HepG2 (cell line): ENCODE measurements at regions not wholly inside any gene's neighbourhood (a gene's known extent, or its start where the extent isn't known, plus 50 kb on each side); places are given as distances from the start of the nearest gene placed in this dataset.

Source experiments
- ATAC-seq: fragments of 200-7000 bp; cut with Tn5 transposase; 3 replicates; pipeline ENCODE4 v1.9.1; 2020; ENCODE audit warnings: mild to moderate bottlenecking, moderate library complexity
- BruUV-seq: library from RNA; stranded (reverse); fragments of 400-500 nt; replicated peaks from 2 replicates; lab custom pipeline; 2021; lab: Mats Ljungman, UMichigan
- CTCF ChIA-PET: fragments of 300-600 bp; formaldehyde crosslinking; extraction: SDS; loops from one replicate; lab custom pipeline; 2021; ENCODE audit warnings: low total read pairs, inconsistent platforms, low intra/inter-chr PET ratio; lab: Yijun Ruan, JAX
- POLR2A ChIA-PET: fragments of 350-600 bp; sonication (Branson Sonifier 250); formaldehyde crosslinking; loops from one replicate; lab custom pipeline; 2020; ENCODE audit warnings: antibody characterized with exemption, inconsistent platforms; lab: Yijun Ruan, JAX
- DNase-seq: peaks from one replicate; pipeline ENCODE4 v3.0.0-alpha.2; 2015; ENCODE audit warnings: low spot score
- FAIRE-seq: peaks from 3 replicates; lab custom pipeline; 2011; peaks lifted over from hg19 to GRCh38; lab: Jason Lieb, UNC
- H2AFZ ChIP-seq: one replicate; pipeline ENCODE4 v1.6.1; 2011; ENCODE audit warnings: low read length, inconsistent platforms
- H3K27ac ChIP-seq: fragments of 300-600 bp; 3 replicates; pipeline ENCODE4 v1.8.0; 2011; ENCODE audit warnings: mixed run types, mild to moderate bottlenecking, mixed read lengths, low read length, inconsistent platforms; ENCODE audit not compliant: insufficient read depth; ENCODE audit errors: extremely low read length
- H3K27me3 ChIP-seq, 2 experiments: fragments of 200-600 bp in 1 of 2; 2 replicates in 1 of 2; 3 replicates in 1 of 2; pipeline versions ENCODE4 v1.6.0 to v1.8.0; 2011; ENCODE audit warnings: low read length in 2 of 2, mild to moderate bottlenecking in 2 of 2, moderate library complexity in 2 of 2, inconsistent platforms in 1 of 2; ENCODE audit not compliant: insufficient read depth in 2 of 2, control insufficient read depth in 1 of 2
- H3K36me3 ChIP-seq, 2 experiments: fragments of 200-600 bp in 1 of 2; replicated peaks in 1 of 2; 2 replicates in 1 of 2; 3 replicates in 1 of 2; pipeline versions ENCODE4 v1.5.1 to v1.8.0; 2011; ENCODE audit warnings: low read length in 2 of 2, inconsistent platforms in 1 of 2; ENCODE audit not compliant: insufficient read depth in 2 of 2, control insufficient read depth in 1 of 2
- H3K4me1 ChIP-seq: 2 replicates; pipeline ENCODE4 v1.5.1; 2012; ENCODE audit warnings: low read length, inconsistent platforms; ENCODE audit not compliant: insufficient read depth
- H3K4me2 ChIP-seq: 2 replicates; pipeline ENCODE4 v1.6.0; 2011; ENCODE audit warnings: low read depth, low read length, inconsistent platforms
- H3K4me3 ChIP-seq, 3 experiments: fragments of 200-600 bp in 1 of 3; sonication (generic), shearing (Covaris generic) in 1 of 3; replicated peaks in 1 of 3; 2 replicates each; pipeline ENCODE4 v1.5.1; 2011 to 2016; ENCODE audit warnings: low read length in 3 of 3, inconsistent platforms in 2 of 3, low read depth in 2 of 3, mild to moderate bottlenecking in 2 of 3, control low read depth in 1 of 3, mixed read lengths in 1 of 3; ENCODE audit not compliant: insufficient read depth in 1 of 3
- H3K79me2 ChIP-seq: one replicate; pipeline ENCODE4 v1.6.1; 2011; ENCODE audit warnings: low read length, inconsistent platforms; ENCODE audit not compliant: insufficient read depth
- H3K9ac ChIP-seq: 2 replicates; pipeline ENCODE4 v1.6.0; 2011; ENCODE audit warnings: mild to moderate bottlenecking, low read depth, low read length, inconsistent platforms; ENCODE audit not compliant: insufficient read depth
- H3K9me3 ChIP-seq: 2 replicates; pipeline ENCODE4 v1.5.1; 2012; ENCODE audit warnings: mild to moderate bottlenecking, low read length
- H4K20me1 ChIP-seq: 2 replicates; pipeline ENCODE4 v1.6.0; 2011; ENCODE audit warnings: inconsistent platforms, mild to moderate bottlenecking, low read length, moderate library complexity; ENCODE audit not compliant: insufficient read depth
- ADNP ChIP-seq: sonication (generic); formaldehyde crosslinking; IDR thresholded peaks from 2 replicates; pipeline ENCODE4 v1.4.0; 2020; ENCODE audit warnings: missing genetic modification reagents
- CSRNP1 ChIP-seq: sonication (generic); formaldehyde crosslinking; IDR thresholded peaks from 2 replicates; pipeline ENCODE4 v1.8.1; 2023; ENCODE audit warnings: mild to moderate bottlenecking, missing genetic modification reagents
- E2F2 ChIP-seq: sonication (generic); formaldehyde crosslinking; IDR thresholded peaks from 2 replicates; pipeline ENCODE4 v1.4.0; 2020; ENCODE audit warnings: missing genetic modification reagents, borderline replicate concordance
- FOXP1 ChIP-seq, 2 experiments: fragments of 450-650 bp in 1 of 2; IDR thresholded peaks; 2 replicates each; pipeline ENCODE4 v1.6.1; 2017 to 2018; ENCODE audit warnings: antibody characterized with exemption in 1 of 2
- NRL ChIP-seq: sonication (generic); formaldehyde crosslinking; IDR thresholded peaks from 2 replicates; pipeline ENCODE4 v1.5.0; 2020; ENCODE audit warnings: missing genetic modification reagents, mild to moderate bottlenecking, moderate library complexity, borderline replicate concordance
- PAXIP1 ChIP-seq: sonication (generic); formaldehyde crosslinking; conservative IDR thresholded peaks from 2 replicates; pipeline ENCODE4 v1.4.0; 2020; ENCODE audit warnings: mild to moderate bottlenecking, missing genetic modification reagents, moderate library complexity
- RARG ChIP-seq: sonication (generic); formaldehyde crosslinking; IDR thresholded peaks from 2 replicates; pipeline ENCODE4 v1.4.0; 2020; ENCODE audit warnings: low read depth, mild to moderate bottlenecking, missing genetic modification reagents
- TFAP4 ChIP-seq: sonication (generic); IDR thresholded peaks from 2 replicates; pipeline ENCODE4 v1.6.1; 2016; ENCODE audit warnings: low read depth, borderline replicate concordance
- ZBTB14 ChIP-seq: sonication (generic); formaldehyde crosslinking; IDR thresholded peaks from 2 replicates; pipeline ENCODE4 v1.4.0; 2020; ENCODE audit warnings: missing genetic modification reagents
- ZBTB8A ChIP-seq: sonication (generic); formaldehyde crosslinking; IDR thresholded peaks from 2 replicates; pipeline ENCODE4 v1.4.0; 2020; ENCODE audit warnings: mild to moderate bottlenecking, low read depth, missing genetic modification reagents, borderline replicate concordance
- ZNF44 ChIP-seq: sonication (generic); formaldehyde crosslinking; IDR thresholded peaks from 2 replicates; pipeline ENCODE4 v1.5.1; 2020; ENCODE audit warnings: mild to moderate bottlenecking, missing genetic modification reagents
- ZNF782 ChIP-seq: sonication (generic); formaldehyde crosslinking; IDR thresholded peaks from 2 replicates; pipeline ENCODE4 v1.4.0; 2020; ENCODE audit warnings: missing genetic modification reagents, mild to moderate bottlenecking, borderline replicate concordance
- WGBS: methylation state at CpG from one replicate; pipeline ENCODE4 v1.1.6; 2017; ENCODE audit warnings: low lambda C conversion rate; 5-methylcytosine and 5-hydroxymethylcytosine counted together
- in situ Hi-C: cut with HindIII; loops from 2 replicates; pipeline ENCODE4 v1.10.0; 2017; ENCODE audit warnings: low pct_unique_long_range_greater_than_20kb; ENCODE audit not compliant: extremely low pct_ligation_motif_present
- intact Hi-C: fragments of 100-400 bp; cut with micrococcal nuclease; formaldehyde crosslinking; loops from one replicate; pipeline ENCODE4 v1.10.0; 2022; ENCODE audit not compliant: unreplicated experiment

GRCh38 chrX:22664826-22665225 is 334.9 kb upstream of the DDX53 start:
- no peak for TF ChIP-seq E2F2
- TF ChIP-seq PAXIP1: no peak
- no peak for TF ChIP-seq ZBTB14 (CRISPR knock-in tag)
- TF ChIP-seq ZBTB8A (CRISPR knock-in tag): no peak
- TF ChIP-seq ZNF782 (CRISPR knock-in tag): no peak
- TF ChIP-seq NRL (CRISPR knock-in tag): no peak
- no peak for TF ChIP-seq RARG (CRISPR knock-in tag)
- TF ChIP-seq TFAP4: no peak
- TF ChIP-seq ADNP (CRISPR knock-in tag): no peak
- TF ChIP-seq FOXP1 (IDR thresholded peaks at IDR 0.05): no peak
- TF ChIP-seq FOXP1 (CRISPR knock-in tag; IDR thresholded peaks at IDR 0.05): no peak
- no peak for TF ChIP-seq ZNF44 (CRISPR knock-in tag)
- TF ChIP-seq CSRNP1 (CRISPR knock-in tag): no peak
- ATAC-seq: no peak

More at GRCh38 chrX:22664826-22665225, 334.9 kb upstream of the DDX53 start:
- H3K4me2 ChIP-seq: no peak overlapping the region
- H3K4me3 ChIP-seq: no peak overlapping the region
- H3K27ac ChIP-seq: no peak overlapping the region
- no TSS peak for BruUV-seq
- in situ Hi-C loops: no loop called here
- no peaks in the 10 kb centered on the region for H3K79me2 ChIP-seq
- no peaks in the 10 kb centered on the region for H3K27me3 ChIP-seq
- DNase-seq: no peak
- H2AFZ ChIP-seq: no peak overlapping the region
- no peak for FAIRE-seq
- intact Hi-C loops: no loop called here
- no peaks in the 10 kb centered on the region for H4K20me1 ChIP-seq
- H3K4me1 ChIP-seq: no peaks in the 10 kb centered on the region
- POLR2A ChIA-PET: no interaction called here
- CTCF ChIA-PET: no interaction called here
- 33% methylated on average over 3 of the region's 3 CpGs for WGBS
- no peaks in the 10 kb centered on the region for H3K9me3 ChIP-seq
- H3K9ac ChIP-seq: no peak overlapping the region
- H3K36me3 ChIP-seq: no peaks in the 10 kb centered on the region
